ENCODE measurements at regions not wholly inside any gene's neighbourhood (a gene's known extent, or its start where the extent isn't known, plus 50 kb on each side); places are given as distances from the start of the nearest gene placed in this dataset.

- intact Hi-C loops (cut with DNase I; ENCODE audit: low total_unique reads) = no loop called here
- no peaks in the 10 kb centered on the region for H3K4me1 ChIP-seq
- no peak overlapping the region for H3K4me3 ChIP-seq
- 67 to 92% (median 79%) methylated on average over 1 of the region's 1 CpG for WGBS, 5 donors
- H3K36me3 ChIP-seq = no peaks in the 10 kb centered on the region
- no peak for DNase-seq
- peaks cover 0 to 39% (median 4%) of the 10 kb centered on the region in 3 donors for H3K27me3 ChIP-seq
- TF ChIP-seq EP300 (IDR thresholded peaks at IDR 0.05) (no peak), POLR2AphosphoS5 (IDR thresholded peaks at IDR 0.05) (no peak), CTCF (IDR thresholded peaks at IDR 0.05) (no peak), POLR2A (IDR thresholded peaks at IDR 0.05) (no peak)
- peaks cover 4 to 22% (median 14%) of the 10 kb centered on the region in 4 donors for H3K9me3 ChIP-seq
- H3K27ac ChIP-seq = no peak overlapping the region
Observed at GRCh38 chr14:104448721-104449120, 130.8 kb upstream of the C14orf180 start.

GRCh38 chr14:104450811-104451401, 128.7 kb upstream of the C14orf180 start:
- Histone ChIP-seq H3K27me3 (peaks cover 0 to 39% (median 4%) of the 10 kb centered on the region in 3 donors), H3K27ac (no peak overlapping the region), H3K36me3 (no peaks in the 10 kb centered on the region), H3K4me1 (no peaks in the 10 kb centered on the region), H3K4me3 (no peak overlapping the region), H3K9me3 (peaks cover 4 to 22% (median 14%) of the 10 kb centered on the region in 4 donors)
- no peak for DNase-seq
- intact Hi-C loops (cut with DNase I; ENCODE audit: low total_unique reads) = no loop called here
- TF ChIP-seq CTCF (IDR thresholded peaks at IDR 0.05) (no peak), POLR2A (IDR thresholded peaks at IDR 0.05) (no peak), EP300 (IDR thresholded peaks at IDR 0.05) (no peak), POLR2AphosphoS5 (IDR thresholded peaks at IDR 0.05) (no peak)
- WGBS, 5 donors = 83 to 96% (median 95%) methylated on average over 1 to 28 of the region's 28 CpGs

- no peak overlapping the region for H3K27ac ChIP-seq
- WGBS, 5 donors = 85 to 89% (median 87%) methylated on average over 5 to 10 of the region's 10 CpGs
- no peak for DNase-seq
- H3K27me3 ChIP-seq = peaks cover 0 to 36% (median 4%) of the 10 kb centered on the region in 3 donors
- no peaks in the 10 kb centered on the region for H3K4me1 ChIP-seq
- peaks cover 4 to 22% (median 14%) of the 10 kb centered on the region in 4 donors for H3K9me3 ChIP-seq
- TF ChIP-seq POLR2AphosphoS5 (IDR thresholded peaks at IDR 0.05) = no peak
- TF ChIP-seq CTCF (IDR thresholded peaks at IDR 0.05) = no peak
- no peak for TF ChIP-seq EP300 (IDR thresholded peaks at IDR 0.05)
- no peak for TF ChIP-seq POLR2A (IDR thresholded peaks at IDR 0.05)
- H3K4me3 ChIP-seq = no peak overlapping the region
- no peaks in the 10 kb centered on the region for H3K36me3 ChIP-seq
- intact Hi-C loops (cut with DNase I; ENCODE audit: low total_unique reads) = no loop called here
Observed at GRCh38 chr14:104451474-104451873, 128.1 kb upstream of the C14orf180 start.

- intact Hi-C loops (cut with DNase I; ENCODE audit: low total_unique reads) = no loop called here
- WGBS, 5 donors = 61 to 75% (median 63%) methylated on average over 9 of the region's 9 CpGs
- DNase-seq = no peak
- no peaks in the 10 kb centered on the region for H3K9me3 ChIP-seq
- no peak overlapping the region for H3K27ac ChIP-seq
- no peak overlapping the region for H3K4me3 ChIP-seq
- peaks cover 5 to 45% (median 25%) of the 10 kb centered on the region in 3 donors for H3K27me3 ChIP-seq
- peaks cover 6 to 16% (median 14%) of the 10 kb centered on the region in 4 donors for H3K4me1 ChIP-seq
- H3K36me3 ChIP-seq = no peaks in the 10 kb centered on the region
- no peak for TF ChIP-seq CTCF (IDR thresholded peaks at IDR 0.05)
- TF ChIP-seq EP300 (IDR thresholded peaks at IDR 0.05) = no peak
- no peak for TF ChIP-seq POLR2A (IDR thresholded peaks at IDR 0.05)
- no peak for TF ChIP-seq POLR2AphosphoS5 (IDR thresholded peaks at IDR 0.05)
Observed at GRCh38 chr14:104458845-104459244, 120.7 kb upstream of the C14orf180 start.
